ENCODE measurements at regions not wholly inside any gene's neighbourhood (a gene's known extent, or its start where the extent isn't known, plus 50 kb on each side); places are given as distances from the start of the nearest gene placed in this dataset.

- TF ChIP-seq CTCF (IDR thresholded peaks at IDR 0.05; ENCODE audit: insufficient read depth, missing control alignments): no peak
- no peak for DNase-seq (ENCODE audit: insufficient read length, low spot score)
- no peak for FAIRE-seq
Measured at GRCh38 chr16:49216593-49216992, 65.0 kb downstream of the CBLN1 start.

- DNase-seq (ENCODE audit: insufficient read length, low spot score) (no peak), FAIRE-seq (no peak)
- TF ChIP-seq CTCF (IDR thresholded peaks at IDR 0.05; ENCODE audit: insufficient read depth, missing control alignments): no peak
Measured at GRCh38 chr16:49213594-49213993, 68.0 kb downstream of the CBLN1 start.

GRCh38 chr16:49204191-49204590 lies 77.4 kb downstream of the CBLN1 start:
- no peak for TF ChIP-seq CTCF (IDR thresholded peaks at IDR 0.05; ENCODE audit: insufficient read depth, missing control alignments)
- FAIRE-seq: no peak
- DNase-seq (ENCODE audit: insufficient read length, low spot score): no peak

GRCh38 chr16:49203361-49203760 lies 78.3 kb downstream of the CBLN1 start:
- no peak for TF ChIP-seq CTCF (IDR thresholded peaks at IDR 0.05; ENCODE audit: insufficient read depth, missing control alignments)
- FAIRE-seq: no peak
- no peak for DNase-seq (ENCODE audit: insufficient read length, low spot score)

- TF ChIP-seq CTCF (IDR thresholded peaks at IDR 0.05; ENCODE audit: insufficient read depth, missing control alignments): no peak
- FAIRE-seq: no peak
- DNase-seq (ENCODE audit: insufficient read length, low spot score): no peak
Measured at GRCh38 chr16:49201118-49201517, 80.5 kb downstream of the CBLN1 start.

GRCh38 chr16:49200223-49200820 lies 81.3 kb downstream of the CBLN1 start:
- TF ChIP-seq CTCF (IDR thresholded peaks at IDR 0.05; ENCODE audit: insufficient read depth, missing control alignments): no peak
- DNase-seq (ENCODE audit: insufficient read length, low spot score) (no peak), FAIRE-seq (no peak)

- FAIRE-seq (no peak), DNase-seq (ENCODE audit: insufficient read length, low spot score) (no peak)
- no peak for TF ChIP-seq CTCF (IDR thresholded peaks at IDR 0.05; ENCODE audit: insufficient read depth, missing control alignments)
Measured at GRCh38 chr16:49195237-49195548, 86.4 kb downstream of the CBLN1 start.
